Thyroid gland (tissue), 4 donors: ENCODE measurements at regions not wholly inside any gene's neighbourhood (a gene's known extent, or its start where the extent isn't known, plus 50 kb on each side); places are given as distances from the start of the nearest gene placed in this dataset.

ENCODE experiments used
- CTCF ChIP-seq, 6 experiments: fragments of 200-600 bp in 3 of 6; fragments of 450-650 bp in 3 of 6; sonication (generic) in 3 of 6; IDR thresholded peaks; one replicate each; pipeline ENCODE4 v1.5.1; 2016 to 2019; ENCODE audit warnings: antibody characterized with exemption in 6 of 6, mild to moderate bottlenecking in 2 of 6, inconsistent platforms in 1 of 6, moderate library complexity in 1 of 6
- POLR2A ChIP-seq, 2 donors: fragments of 450-650 bp; IDR thresholded peaks; one replicate each; pipeline ENCODE4 v1.6.1; 2017; ENCODE audit warnings: antibody characterized with exemption in 2 of 2, mild to moderate bottlenecking in 2 of 2, moderate library complexity in 1 of 2

DNA sequence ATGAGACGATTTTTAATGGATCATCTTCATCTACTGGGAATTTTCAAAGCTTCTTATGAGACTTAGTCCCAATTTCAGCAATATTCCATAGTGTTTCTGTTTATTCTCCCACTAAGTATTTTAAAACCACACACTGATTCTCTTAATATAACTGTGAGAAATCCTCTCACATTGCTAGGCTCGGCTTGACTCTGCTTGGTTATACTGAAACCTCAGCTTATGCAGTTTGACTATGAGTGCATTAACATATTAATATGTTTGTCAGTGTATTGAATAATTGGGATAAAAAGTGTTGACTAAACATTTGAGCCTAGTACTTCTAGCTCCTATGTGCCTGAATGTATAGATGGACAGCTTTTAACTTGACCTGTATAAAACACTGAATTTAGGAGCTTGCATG is 298.5 kb upstream of the IZUMO3 start:
- TF ChIP-seq POLR2A (IDR thresholded peaks at IDR 0.05) (no peak), CTCF (IDR thresholded peaks at IDR 0.05) (no peak)
